ENCODE measurements at regions not wholly inside any gene's neighbourhood (a gene's known extent, or its start where the extent isn't known, plus 50 kb on each side); places are given as distances from the start of the nearest gene placed in this dataset.

DNA sequence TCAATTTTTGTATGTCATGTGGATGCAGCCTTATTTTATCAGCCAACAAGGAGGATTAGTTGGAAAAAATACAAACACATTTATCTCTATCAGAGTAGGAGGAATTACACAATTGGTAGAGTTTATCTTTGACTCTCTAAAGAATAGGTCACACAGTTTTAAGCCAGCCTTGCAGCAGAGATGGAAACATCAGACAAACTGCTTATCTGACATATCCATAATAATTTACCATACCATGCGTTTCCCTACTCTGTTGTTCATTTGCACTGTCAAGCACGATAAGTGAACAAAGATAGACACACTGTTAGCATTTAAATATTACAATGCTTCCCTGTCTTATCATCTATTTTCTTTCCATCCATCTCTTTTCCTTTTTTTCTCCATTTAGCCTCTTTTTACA, 283.7 kb upstream of the SMIM30 start:
- TF ChIP-seq, protein P1, sequence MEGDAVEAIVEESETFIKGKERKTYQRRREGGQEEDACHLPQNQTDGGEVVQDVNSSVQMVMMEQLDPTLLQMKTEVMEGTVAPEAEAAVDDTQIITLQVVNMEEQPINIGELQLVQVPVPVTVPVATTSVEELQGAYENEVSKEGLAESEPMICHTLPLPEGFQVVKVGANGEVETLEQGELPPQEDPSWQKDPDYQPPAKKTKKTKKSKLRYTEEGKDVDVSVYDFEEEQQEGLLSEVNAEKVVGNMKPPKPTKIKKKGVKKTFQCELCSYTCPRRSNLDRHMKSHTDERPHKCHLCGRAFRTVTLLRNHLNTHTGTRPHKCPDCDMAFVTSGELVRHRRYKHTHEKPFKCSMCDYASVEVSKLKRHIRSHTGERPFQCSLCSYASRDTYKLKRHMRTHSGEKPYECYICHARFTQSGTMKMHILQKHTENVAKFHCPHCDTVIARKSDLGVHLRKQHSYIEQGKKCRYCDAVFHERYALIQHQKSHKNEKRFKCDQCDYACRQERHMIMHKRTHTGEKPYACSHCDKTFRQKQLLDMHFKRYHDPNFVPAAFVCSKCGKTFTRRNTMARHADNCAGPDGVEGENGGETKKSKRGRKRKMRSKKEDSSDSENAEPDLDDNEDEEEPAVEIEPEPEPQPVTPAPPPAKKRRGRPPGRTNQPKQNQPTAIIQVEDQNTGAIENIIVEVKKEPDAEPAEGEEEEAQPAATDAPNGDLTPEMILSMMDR (IDR thresholded peaks at IDR 0.05; ENCODE audit: low read length), result no peak
- TF ChIP-seq EZH2phosphoT487 (IDR thresholded peaks at IDR 0.05; ENCODE audit: low read length), result no peak
